Smooth muscle cell (in vitro differentiated cells): ENCODE measurements at regions not wholly inside any gene's neighbourhood (a gene's known extent, or its start where the extent isn't known, plus 50 kb on each side); places are given as distances from the start of the nearest gene placed in this dataset.

Source experiments
- DNase-seq: peaks from one replicate; lab custom pipeline; 2025; ENCODE audit not compliant: unreplicated experiment; lab: John Stamatoyannopoulos, UW
- H2AFZ ChIP-seq: fragments of 200-600 bp; sonication (generic); 2 replicates; pipeline ENCODE4 v1.6.0; 2016; ENCODE audit warnings: antibody characterized with exemption, low read depth, mild to moderate bottlenecking
- H3F3A ChIP-seq: fragments of 200-600 bp; sonication (generic); 2 replicates; pipeline ENCODE4 v1.6.0; 2017; ENCODE audit warnings: antibody characterized with exemption, low read depth
- H3K27ac ChIP-seq: fragments of 200-600 bp; sonication (generic); 2 replicates; pipeline ENCODE4 v1.5.1; 2016; ENCODE audit warnings: low read depth, mild to moderate bottlenecking
- H3K27me3 ChIP-seq: fragments of 200-600 bp; sonication (generic); 2 replicates; pipeline ENCODE4 v1.6.1; 2016; ENCODE audit warnings: low read depth, mild to moderate bottlenecking
- H3K36me3 ChIP-seq: fragments of 200-600 bp; sonication (generic); 2 replicates; pipeline ENCODE4 v1.5.1; 2016; ENCODE audit warnings: low read depth
- H3K4me1 ChIP-seq: fragments of 200-600 bp; sonication (generic); 2 replicates; pipeline ENCODE4 v1.5.1; 2016; ENCODE audit warnings: low read depth
- H3K4me2 ChIP-seq: fragments of 200-600 bp; sonication (generic); 2 replicates; pipeline ENCODE4 v1.6.0; 2016; ENCODE audit warnings: mild to moderate bottlenecking
- H3K4me3 ChIP-seq: fragments of 200-600 bp; sonication (generic); 2 replicates; pipeline ENCODE4 v1.5.1; 2016; ENCODE audit warnings: mild to moderate bottlenecking
- H3K79me2 ChIP-seq: fragments of 200-600 bp; sonication (generic); 2 replicates; pipeline ENCODE4 v1.6.0; 2016; ENCODE audit warnings: low read depth, mild to moderate bottlenecking
- H3K9ac ChIP-seq: fragments of 200-600 bp; sonication (generic); 2 replicates; pipeline ENCODE4 v1.6.0; 2016; ENCODE audit warnings: low read depth
- H3K9me3 ChIP-seq: fragments of 200-600 bp; sonication (generic); replicated peaks from 2 replicates; pipeline ENCODE4 v1.5.1; 2016; ENCODE audit warnings: low read depth
- H4K20me1 ChIP-seq: fragments of 200-600 bp; sonication (generic); 2 replicates; pipeline ENCODE4 v1.6.0; 2016; ENCODE audit warnings: low read depth
- CTCF ChIP-seq: fragments of 200-600 bp; sonication (generic); IDR thresholded peaks from 2 replicates; pipeline ENCODE4 v1.5.1; 2017; ENCODE audit warnings: borderline replicate concordance, mild to moderate bottlenecking, antibody characterized with exemption; ENCODE audit not compliant: insufficient read depth, poor library complexity, severe bottlenecking
- WGBS: methylation state at CpG from one replicate; pipeline ENCODE4 v1.1.7; 2016; ENCODE audit warnings: low lambda C conversion rate; 5-methylcytosine and 5-hydroxymethylcytosine counted together

DNA sequence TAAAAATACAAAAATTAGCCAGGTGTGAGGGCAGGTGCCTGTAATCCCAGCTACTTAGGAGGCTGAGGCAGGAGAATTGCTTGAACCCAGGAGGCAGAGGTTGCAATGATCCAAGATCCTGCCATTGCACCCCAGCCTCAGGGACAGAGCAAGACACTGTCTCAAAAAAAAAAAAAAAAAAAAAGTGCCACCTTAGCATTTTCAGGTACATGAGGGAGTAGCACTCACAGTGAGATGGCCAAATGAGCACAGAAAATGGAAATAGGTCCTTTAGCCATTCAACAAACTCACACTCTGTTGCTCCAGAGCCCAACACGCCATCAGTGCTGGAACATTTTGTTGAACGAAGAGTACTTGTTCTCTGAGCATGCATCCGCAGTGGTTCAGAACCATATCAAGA lies 75.2 kb upstream of the MYL2 start:
- H4K20me1 ChIP-seq = no peaks in the 10 kb centered on the region
- H3K9ac ChIP-seq = no peak overlapping the region
- no peaks in the 10 kb centered on the region for H3K27me3 ChIP-seq
- H3K4me3 ChIP-seq = no peak overlapping the region
- H2AFZ ChIP-seq = no peak overlapping the region
- no peak for TF ChIP-seq CTCF
- WGBS = 90% methylated on average over 3 of the region's 3 CpGs
- no peaks in the 10 kb centered on the region for H3K4me1 ChIP-seq
- H3K27ac ChIP-seq = no peak overlapping the region
- no peaks in the 10 kb centered on the region for H3F3A ChIP-seq
- H3K79me2 ChIP-seq = no peaks in the 10 kb centered on the region
- H3K4me2 ChIP-seq = no peak overlapping the region
- peaks cover 3% of the 10 kb centered on the region for H3K9me3 ChIP-seq
- H3K36me3 ChIP-seq = no peaks in the 10 kb centered on the region
- DNase-seq = no peak

DNA sequence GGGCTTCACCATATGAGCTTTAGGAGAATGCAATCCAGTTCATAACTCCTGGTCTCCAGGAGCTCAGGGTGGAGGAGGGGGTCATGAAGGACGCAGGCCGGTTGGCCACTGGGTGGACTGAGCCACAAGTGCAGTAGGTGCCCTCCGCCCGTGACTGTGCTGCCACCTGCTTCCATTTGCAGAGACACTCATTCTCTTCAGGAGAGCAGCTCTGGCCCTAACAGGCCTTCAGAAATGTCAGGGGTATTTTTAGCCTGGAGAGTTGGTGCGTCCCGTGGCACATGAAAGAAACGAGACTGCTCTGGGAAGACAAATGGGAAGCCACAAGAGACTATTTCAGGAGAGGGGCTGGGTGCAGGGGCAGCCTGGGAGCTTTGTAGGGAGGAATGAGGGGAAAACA lies 74.6 kb upstream of the MYL2 start:
- Histone ChIP-seq H3K27me3 (no peaks in the 10 kb centered on the region), H3K79me2 (no peaks in the 10 kb centered on the region), H3K4me1 (no peaks in the 10 kb centered on the region), H3K27ac (no peak overlapping the region), H3K4me2 (no peak overlapping the region), H3F3A (no peaks in the 10 kb centered on the region), H3K4me3 (no peak overlapping the region), H4K20me1 (no peaks in the 10 kb centered on the region), H3K9me3 (peaks cover 3% of the 10 kb centered on the region), H2AFZ (no peak overlapping the region), H3K36me3 (no peaks in the 10 kb centered on the region), H3K9ac (no peak overlapping the region)
- TF ChIP-seq CTCF = no peak
- WGBS = 92% methylated on average over 7 of the region's 7 CpGs
- DNase-seq = no peak

- H2AFZ ChIP-seq = no peak overlapping the region
- H3K9ac ChIP-seq = no peak overlapping the region
- no peak for TF ChIP-seq CTCF
- H3F3A ChIP-seq = no peaks in the 10 kb centered on the region
- DNase-seq = no peak
- H3K9me3 ChIP-seq = no peaks in the 10 kb centered on the region
- 98% methylated on average over 3 of the region's 3 CpGs for WGBS
- H3K36me3 ChIP-seq = no peaks in the 10 kb centered on the region
- H4K20me1 ChIP-seq = no peaks in the 10 kb centered on the region
- H3K4me2 ChIP-seq = no peak overlapping the region
- no peak overlapping the region for H3K4me3 ChIP-seq
- H3K27me3 ChIP-seq = no peaks in the 10 kb centered on the region
- H3K79me2 ChIP-seq = no peaks in the 10 kb centered on the region
- H3K27ac ChIP-seq = no peak overlapping the region
- H3K4me1 ChIP-seq = no peaks in the 10 kb centered on the region
Measured at GRCh38 chr12:110993434-110993833, 73.1 kb upstream of the MYL2 start.

DNA sequence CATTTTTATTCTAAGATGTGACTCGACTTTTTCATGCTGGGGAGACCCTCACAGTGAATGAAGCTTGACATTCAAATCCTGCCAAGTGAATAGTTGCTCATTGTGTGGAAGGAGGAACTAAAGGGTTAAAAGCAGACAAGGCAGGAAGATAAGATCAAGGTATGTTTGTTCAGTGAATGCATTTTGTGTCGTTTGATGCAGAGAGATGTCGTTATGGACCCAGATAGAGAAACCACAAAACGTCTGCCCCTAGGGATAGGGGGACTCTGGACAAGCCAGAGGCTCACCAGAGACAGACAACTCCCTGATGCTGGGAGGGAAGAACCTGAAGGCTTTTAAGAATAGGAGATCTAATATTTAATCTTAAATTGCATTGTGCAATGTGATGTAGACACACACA lies 72.5 kb upstream of the MYL2 start:
- no peak overlapping the region for H3K4me3 ChIP-seq
- 25% methylated on average over 4 of the region's 4 CpGs for WGBS
- no peaks in the 10 kb centered on the region for H3K79me2 ChIP-seq
- no peak for DNase-seq
- H2AFZ ChIP-seq = no peak overlapping the region
- no peaks in the 10 kb centered on the region for H3K27me3 ChIP-seq
- no peaks in the 10 kb centered on the region for H3K9me3 ChIP-seq
- H3K27ac ChIP-seq = no peak overlapping the region
- TF ChIP-seq CTCF = no peak
- no peaks in the 10 kb centered on the region for H3F3A ChIP-seq
- H3K4me2 ChIP-seq = no peak overlapping the region
- H4K20me1 ChIP-seq = no peaks in the 10 kb centered on the region
- H3K4me1 ChIP-seq = no peaks in the 10 kb centered on the region
- H3K36me3 ChIP-seq = no peaks in the 10 kb centered on the region
- H3K9ac ChIP-seq = no peak overlapping the region
